ENCODE measurements at regions not wholly inside any gene's neighbourhood (a gene's known extent, or its start where the extent isn't known, plus 50 kb on each side); places are given as distances from the start of the nearest gene placed in this dataset.
"Not testable (repeated sequence)": the region's sequence is repeated elsewhere in the genome, so short reads cannot be mapped to it uniquely, and the experiment has no call there.

GRCh38 chr11:71152312-71153004 lies 99.9 kb downstream of the SHANK2 start:
- not testable (repeated sequence) for TF ChIP-seq POLR2AphosphoS5, CTCF, POLR2A, EP300 (IDR thresholded peaks at IDR 0.05)
